Right cardiac atrium (tissue), 5 donors: ENCODE measurements at regions not wholly inside any gene's neighbourhood (a gene's known extent, or its start where the extent isn't known, plus 50 kb on each side); places are given as distances from the start of the nearest gene placed in this dataset.

ENCODE experiments used
- ATAC-seq, 2 donors: fragments of 200-7000 bp; cut with Tn5 transposase; one replicate each; pipeline versions ENCODE4 v1.8.0 to v1.9.1; 2020; ENCODE audit warnings: moderate library complexity in 2 of 2, mild to moderate bottlenecking in 1 of 2
- DNase-seq, 3 donors: peaks; one replicate each; pipeline ENCODE4 v3.0.0-alpha.2; 2020
- H3K27ac ChIP-seq: one replicate; pipeline ENCODE4 v1.5.1; 2013; ENCODE audit warnings: mild to moderate bottlenecking, low read length, control low read depth, moderate library complexity
- H3K27me3 ChIP-seq: one replicate; pipeline ENCODE4 v1.6.1; 2013; ENCODE audit not compliant: control insufficient read depth, insufficient read depth
- H3K4me1 ChIP-seq: one replicate; pipeline ENCODE4 v1.6.1; 2013; ENCODE audit warnings: low read length; ENCODE audit not compliant: control insufficient read depth, insufficient read depth
- H3K4me3 ChIP-seq: one replicate; pipeline ENCODE4 v1.5.1; 2013; ENCODE audit warnings: low read length, control low read depth
- H3K9me3 ChIP-seq: one replicate; pipeline ENCODE4 v1.6.1; 2013; ENCODE audit warnings: low read length; ENCODE audit not compliant: control insufficient read depth
- WGBS: extraction: QIAGEN DNeasy Blood & Tissue Kit; methylation state at CpG from one replicate; pipeline ENCODE4 v1.1.7; 2013; 5-methylcytosine and 5-hydroxymethylcytosine counted together
- intact Hi-C, 4 donors: fragments of 100-400 bp; cut with DNase I; formaldehyde crosslinking; loops; one replicate each; pipeline versions ENCODE4 v1.11.0 to v1.14.0; 2022 to 2023
- donor health status: healthy with polysubstance abuse.
- donor health status: DM: no; HTN: yes; CAD: no.
- donor health status: DM: no; HTN: no; CAD: no.
- donor health status: DM: no; HTN: yes; CAD: no; lungs with severe emphysema.
- donor health status: DM: yes; HTN: yes; CAD: no.

GRCh38 chr15:72980661-72981060 is 71.6 kb upstream of the NEO1 start:
- ATAC-seq (no peak), DNase-seq (no peak)
- no peaks in the 10 kb centered on the region for H3K4me1 ChIP-seq
- WGBS = 71% methylated on average over 1 of the region's 1 CpG
- intact Hi-C loops = no loop called here
- H3K27ac ChIP-seq = no peak overlapping the region
- H3K4me3 ChIP-seq = no peak overlapping the region
- no peaks in the 10 kb centered on the region for H3K27me3 ChIP-seq
- H3K9me3 ChIP-seq = no peaks in the 10 kb centered on the region

GRCh38 chr15:72979791-72980190 is 72.5 kb upstream of the NEO1 start:
- ATAC-seq (no peak), DNase-seq (no peak)
- Histone ChIP-seq H3K4me3 (no peak overlapping the region), H3K27ac (no peak overlapping the region), H3K4me1 (no peaks in the 10 kb centered on the region), H3K27me3 (no peaks in the 10 kb centered on the region), H3K9me3 (no peaks in the 10 kb centered on the region)
- WGBS = 74% methylated on average over 5 of the region's 5 CpGs
- intact Hi-C loops = no loop called here

GRCh38 chr15:72979308-72979707 is 73.0 kb upstream of the NEO1 start:
- Histone ChIP-seq H3K4me3 (no peak overlapping the region), H3K9me3 (no peaks in the 10 kb centered on the region), H3K27me3 (no peaks in the 10 kb centered on the region), H3K27ac (no peak overlapping the region), H3K4me1 (no peaks in the 10 kb centered on the region)
- ATAC-seq = no peak
- no peak for DNase-seq
- WGBS = 68% methylated on average over 5 of the region's 5 CpGs
- intact Hi-C loops = no loop called here

- Histone ChIP-seq H3K4me1 (no peaks in the 10 kb centered on the region), H3K27me3 (no peaks in the 10 kb centered on the region), H3K27ac (no peak overlapping the region), H3K9me3 (no peaks in the 10 kb centered on the region), H3K4me3 (no peak overlapping the region)
- 88% methylated on average over 5 of the region's 5 CpGs for WGBS
- no peak for DNase-seq
- intact Hi-C loops = no loop called here
- ATAC-seq = no peak
These were observed 74.0 kb upstream of the NEO1 start for GRCh38 chr15:72978223-72978622.

GRCh38 chr15:72972362-72972761 is 79.9 kb upstream of the NEO1 start:
- no peak overlapping the region for H3K27ac ChIP-seq
- ATAC-seq = no peak
- no peaks in the 10 kb centered on the region for H3K4me1 ChIP-seq
- H3K27me3 ChIP-seq = no peaks in the 10 kb centered on the region
- WGBS = 61% methylated on average over 3 of the region's 3 CpGs
- no peak overlapping the region for H3K4me3 ChIP-seq
- DNase-seq = no peak
- no peaks in the 10 kb centered on the region for H3K9me3 ChIP-seq
- intact Hi-C loops = no loop called here

- DNase-seq = peak in 1 of 3 donors; percentile 48
- no peaks in the 10 kb centered on the region for H3K4me1 ChIP-seq
- 49% methylated on average over 7 of the region's 7 CpGs for WGBS
- ATAC-seq = no peak
- intact Hi-C loops = no loop called here
- H3K27ac ChIP-seq = no peak overlapping the region
- H3K27me3 ChIP-seq = no peaks in the 10 kb centered on the region
- H3K4me3 ChIP-seq = peak overlapping the region; percentile 6
- no peaks in the 10 kb centered on the region for H3K9me3 ChIP-seq
These were observed 80.5 kb upstream of the NEO1 start for GRCh38 chr15:72971766-72972165.

GRCh38 chr15:72970933-72971760 is 81.1 kb upstream of the NEO1 start:
- Histone ChIP-seq H3K27ac (no peak overlapping the region), H3K27me3 (no peaks in the 10 kb centered on the region), H3K4me1 (no peaks in the 10 kb centered on the region), H3K4me3 (peak overlapping the region; percentile 6), H3K9me3 (no peaks in the 10 kb centered on the region)
- 32% methylated on average over 12 of the region's 12 CpGs for WGBS
- intact Hi-C loops = no loop called here
- peak; percentile 34 to 53 for ATAC-seq
- DNase-seq = no peak

- H3K4me3 ChIP-seq = no peak overlapping the region
- DNase-seq (peak in 2 of 3 donors; percentile 29 to 72), ATAC-seq (no peak)
- no peaks in the 10 kb centered on the region for H3K27me3 ChIP-seq
- 10% methylated on average over 5 of the region's 5 CpGs for WGBS
- no peaks in the 10 kb centered on the region for H3K4me1 ChIP-seq
- no peaks in the 10 kb centered on the region for H3K9me3 ChIP-seq
- intact Hi-C loops = no loop called here
- H3K27ac ChIP-seq = no peak overlapping the region
These were observed 83.7 kb upstream of the NEO1 start for GRCh38 chr15:72968531-72968922.

- DNase-seq (no peak), ATAC-seq (no peak)
- intact Hi-C loops = no loop called here
- 46% methylated on average over 5 of the region's 5 CpGs for WGBS
- Histone ChIP-seq H3K9me3 (no peaks in the 10 kb centered on the region), H3K27me3 (no peaks in the 10 kb centered on the region), H3K4me3 (no peak overlapping the region), H3K4me1 (no peaks in the 10 kb centered on the region), H3K27ac (no peak overlapping the region)
These were observed 84.3 kb upstream of the NEO1 start for GRCh38 chr15:72967811-72968530.

- H3K9me3 ChIP-seq = no peaks in the 10 kb centered on the region
- no peaks in the 10 kb centered on the region for H3K27me3 ChIP-seq
- intact Hi-C loops = no loop called here
- H3K27ac ChIP-seq = no peak overlapping the region
- no peak for DNase-seq
- 40% methylated on average over 3 of the region's 3 CpGs for WGBS
- no peak overlapping the region for H3K4me3 ChIP-seq
- ATAC-seq = no peak
- no peaks in the 10 kb centered on the region for H3K4me1 ChIP-seq
These were observed 84.9 kb upstream of the NEO1 start for GRCh38 chr15:72967397-72967796.

GRCh38 chr15:72966641-72967040 is 85.6 kb upstream of the NEO1 start:
- intact Hi-C loops = no loop called here
- 20% methylated on average over 5 of the region's 5 CpGs for WGBS

More at GRCh38 chr15:72966641-72967040, 85.6 kb upstream of the NEO1 start:
- Histone ChIP-seq H3K4me1 (no peaks in the 10 kb centered on the region), H3K27me3 (no peaks in the 10 kb centered on the region), H3K27ac (no peak overlapping the region), H3K9me3 (no peaks in the 10 kb centered on the region), H3K4me3 (no peak overlapping the region)
- ATAC-seq (no peak), DNase-seq (no peak)
